ENCODE measurements at regions not wholly inside any gene's neighbourhood (a gene's known extent, or its start where the extent isn't known, plus 50 kb on each side); places are given as distances from the start of the nearest gene placed in this dataset.

GRCh38 chr6:91140449-91140848 lies 553.6 kb upstream of the MAP3K7 start:
- no peak overlapping the region for H3K4me3 Mint-ChIP-seq (ENCODE audit: low read depth)
- H3K27me3 Mint-ChIP-seq (ENCODE audit: low read depth) = no peaks in the 10 kb centered on the region
- DNase-seq (ENCODE audit: low spot score) = no peak
- intact Hi-C loops (cut with micrococcal nuclease) = no loop called here
- H3K36me3 Mint-ChIP-seq (ENCODE audit: low read depth) = no peaks in the 10 kb centered on the region
- no peak overlapping the region for H3K27ac Mint-ChIP-seq
- H3K4me1 Mint-ChIP-seq (ENCODE audit: low read depth) = no peaks in the 10 kb centered on the region
- no peaks in the 10 kb centered on the region for H3K9me3 Mint-ChIP-seq

GRCh38 chr6:91137286-91137685 lies 550.4 kb upstream of the MAP3K7 start:
- Mint-ChIP-seq H3K36me3 (ENCODE audit: low read depth) (no peaks in the 10 kb centered on the region), H3K27me3 (ENCODE audit: low read depth) (no peaks in the 10 kb centered on the region), H3K4me1 (ENCODE audit: low read depth) (no peaks in the 10 kb centered on the region), H3K4me3 (ENCODE audit: low read depth) (no peak overlapping the region), H3K27ac (no peak overlapping the region), H3K9me3 (no peaks in the 10 kb centered on the region)
- intact Hi-C loops (cut with micrococcal nuclease) = no loop called here
- no peak for DNase-seq (ENCODE audit: low spot score)

- no peaks in the 10 kb centered on the region for H3K27me3 Mint-ChIP-seq (ENCODE audit: low read depth)
- H3K27ac Mint-ChIP-seq = no peak overlapping the region
- no peaks in the 10 kb centered on the region for H3K9me3 Mint-ChIP-seq
- DNase-seq (ENCODE audit: low spot score) = no peak
- no peak overlapping the region for H3K4me3 Mint-ChIP-seq (ENCODE audit: low read depth)
- H3K36me3 Mint-ChIP-seq (ENCODE audit: low read depth) = no peaks in the 10 kb centered on the region
- intact Hi-C loops (cut with micrococcal nuclease) = no loop called here
- H3K4me1 Mint-ChIP-seq (ENCODE audit: low read depth) = no peaks in the 10 kb centered on the region
These were observed 548.7 kb upstream of the MAP3K7 start for GRCh38 chr6:91135406-91136103.

GRCh38 chr6:91132461-91132860 lies 545.6 kb upstream of the MAP3K7 start:
- no peak for DNase-seq (ENCODE audit: low spot score)
- Mint-ChIP-seq H3K4me3 (ENCODE audit: low read depth) (no peak overlapping the region), H3K9me3 (no peaks in the 10 kb centered on the region), H3K4me1 (ENCODE audit: low read depth) (no peaks in the 10 kb centered on the region), H3K27ac (no peak overlapping the region), H3K36me3 (ENCODE audit: low read depth) (no peaks in the 10 kb centered on the region), H3K27me3 (ENCODE audit: low read depth) (no peaks in the 10 kb centered on the region)
- intact Hi-C loops (cut with micrococcal nuclease) = no loop called here

GRCh38 chr6:91130126-91130525 lies 543.3 kb upstream of the MAP3K7 start:
- no peaks in the 10 kb centered on the region for H3K36me3 Mint-ChIP-seq (ENCODE audit: low read depth)
- no peaks in the 10 kb centered on the region for H3K27me3 Mint-ChIP-seq (ENCODE audit: low read depth)
- H3K4me3 Mint-ChIP-seq (ENCODE audit: low read depth) = no peak overlapping the region
- H3K4me1 Mint-ChIP-seq (ENCODE audit: low read depth) = no peaks in the 10 kb centered on the region
- intact Hi-C loops (cut with micrococcal nuclease) = no loop called here
- no peaks in the 10 kb centered on the region for H3K9me3 Mint-ChIP-seq
- no peak overlapping the region for H3K27ac Mint-ChIP-seq
- no peak for DNase-seq (ENCODE audit: low spot score)

- H3K36me3 Mint-ChIP-seq (ENCODE audit: low read depth) = no peaks in the 10 kb centered on the region
- no peak overlapping the region for H3K27ac Mint-ChIP-seq
- H3K9me3 Mint-ChIP-seq = no peaks in the 10 kb centered on the region
- H3K4me1 Mint-ChIP-seq (ENCODE audit: low read depth) = no peaks in the 10 kb centered on the region
- DNase-seq (ENCODE audit: low spot score) = no peak
- intact Hi-C loops (cut with micrococcal nuclease) = no loop called here
- no peak overlapping the region for H3K4me3 Mint-ChIP-seq (ENCODE audit: low read depth)
- peaks cover 2% of the 10 kb centered on the region for H3K27me3 Mint-ChIP-seq (ENCODE audit: low read depth)
These were observed 540.9 kb upstream of the MAP3K7 start for GRCh38 chr6:91127752-91128151.

- Mint-ChIP-seq H3K4me1 (ENCODE audit: low read depth) (no peaks in the 10 kb centered on the region), H3K9me3 (no peaks in the 10 kb centered on the region), H3K27ac (no peak overlapping the region), H3K4me3 (ENCODE audit: low read depth) (no peak overlapping the region), H3K27me3 (ENCODE audit: low read depth) (peaks cover 2% of the 10 kb centered on the region), H3K36me3 (ENCODE audit: low read depth) (no peaks in the 10 kb centered on the region)
- DNase-seq (ENCODE audit: low spot score) = no peak
- intact Hi-C loops (cut with micrococcal nuclease) = no loop called here
These were observed 540.0 kb upstream of the MAP3K7 start for GRCh38 chr6:91126876-91127275.

GRCh38 chr6:91117550-91117949 lies 530.7 kb upstream of the MAP3K7 start:
- no peaks in the 10 kb centered on the region for H3K27me3 Mint-ChIP-seq (ENCODE audit: low read depth)
- intact Hi-C loops (cut with micrococcal nuclease) = no loop called here
- no peaks in the 10 kb centered on the region for H3K4me1 Mint-ChIP-seq (ENCODE audit: low read depth)
- no peak for DNase-seq (ENCODE audit: low spot score)
- H3K4me3 Mint-ChIP-seq (ENCODE audit: low read depth) = no peak overlapping the region
- no peaks in the 10 kb centered on the region for H3K36me3 Mint-ChIP-seq (ENCODE audit: low read depth)
- no peaks in the 10 kb centered on the region for H3K9me3 Mint-ChIP-seq
- no peak overlapping the region for H3K27ac Mint-ChIP-seq

- intact Hi-C loops (cut with micrococcal nuclease) = no loop called here
- Mint-ChIP-seq H3K27me3 (ENCODE audit: low read depth) (no peaks in the 10 kb centered on the region), H3K9me3 (no peaks in the 10 kb centered on the region), H3K36me3 (ENCODE audit: low read depth) (no peaks in the 10 kb centered on the region), H3K4me1 (ENCODE audit: low read depth) (no peaks in the 10 kb centered on the region), H3K4me3 (ENCODE audit: low read depth) (no peak overlapping the region), H3K27ac (no peak overlapping the region)
- DNase-seq (ENCODE audit: low spot score) = no peak
These were observed 527.3 kb upstream of the MAP3K7 start for GRCh38 chr6:91114123-91114708.

GRCh38 chr6:91106083-91106482 lies 519.2 kb upstream of the MAP3K7 start:
- no peak overlapping the region for H3K4me3 Mint-ChIP-seq (ENCODE audit: low read depth)

GRCh38 chr6:91105532-91105931 lies 518.7 kb upstream of the MAP3K7 start:
- intact Hi-C loops (cut with micrococcal nuclease) = no loop called here
- no peaks in the 10 kb centered on the region for H3K9me3 Mint-ChIP-seq
- no peak overlapping the region for H3K4me3 Mint-ChIP-seq (ENCODE audit: low read depth)

More at GRCh38 chr6:91106083-91106482, 519.2 kb upstream of the MAP3K7 start:
- Mint-ChIP-seq H3K9me3 (no peaks in the 10 kb centered on the region), H3K27ac (no peak overlapping the region), H3K36me3 (ENCODE audit: low read depth) (no peaks in the 10 kb centered on the region), H3K4me1 (ENCODE audit: low read depth) (no peaks in the 10 kb centered on the region), H3K27me3 (ENCODE audit: low read depth) (no peaks in the 10 kb centered on the region)
- intact Hi-C loops (cut with micrococcal nuclease) = no loop called here
- DNase-seq (ENCODE audit: low spot score) = no peak

GRCh38 chr6:91099479-91099878 lies 512.6 kb upstream of the MAP3K7 start:
- no peak for DNase-seq (ENCODE audit: low spot score)
- H3K27me3 Mint-ChIP-seq (ENCODE audit: low read depth) = no peaks in the 10 kb centered on the region
- intact Hi-C loops (cut with micrococcal nuclease) = no loop called here
- no peak overlapping the region for H3K27ac Mint-ChIP-seq
- no peaks in the 10 kb centered on the region for H3K9me3 Mint-ChIP-seq
- no peaks in the 10 kb centered on the region for H3K4me1 Mint-ChIP-seq (ENCODE audit: low read depth)
- no peak overlapping the region for H3K4me3 Mint-ChIP-seq (ENCODE audit: low read depth)
- H3K36me3 Mint-ChIP-seq (ENCODE audit: low read depth) = no peaks in the 10 kb centered on the region

More at GRCh38 chr6:91105532-91105931, 518.7 kb upstream of the MAP3K7 start:
- no peak for DNase-seq (ENCODE audit: low spot score)
- Mint-ChIP-seq H3K27ac (no peak overlapping the region), H3K27me3 (ENCODE audit: low read depth) (no peaks in the 10 kb centered on the region), H3K4me1 (ENCODE audit: low read depth) (no peaks in the 10 kb centered on the region), H3K36me3 (ENCODE audit: low read depth) (no peaks in the 10 kb centered on the region)

- no peaks in the 10 kb centered on the region for H3K9me3 Mint-ChIP-seq
- H3K4me1 Mint-ChIP-seq (ENCODE audit: low read depth) = no peaks in the 10 kb centered on the region
- H3K27me3 Mint-ChIP-seq (ENCODE audit: low read depth) = no peaks in the 10 kb centered on the region
- no peak overlapping the region for H3K27ac Mint-ChIP-seq
- intact Hi-C loops (cut with micrococcal nuclease) = no loop called here
- H3K36me3 Mint-ChIP-seq (ENCODE audit: low read depth) = no peaks in the 10 kb centered on the region
- H3K4me3 Mint-ChIP-seq (ENCODE audit: low read depth) = no peak overlapping the region
- no peak for DNase-seq (ENCODE audit: low spot score)
These were observed 511.1 kb upstream of the MAP3K7 start for GRCh38 chr6:91098006-91098405.

All from activated T-helper 2 cell treated with anti-CD3 and anti-CD28 coated beads, Interferon-gamma antibody, Interleukin-2, Interleukin-4, amounts not matched to agents 10 μg/mL and 5 μg/mL and 100 μg/mL, durations not matched to agents 14 hours and 24 hours and 36 hours (primary cell).